Activated CD8-positive, alpha-beta memory T cell treated with anti-CD3 and anti-CD28 coated beads, Interleukin-2, amount 50 U/mL, for 1 hour (primary cell): ENCODE measurements at regions not wholly inside any gene's neighbourhood (a gene's known extent, or its start where the extent isn't known, plus 50 kb on each side); places are given as distances from the start of the nearest gene placed in this dataset.

ENCODE experiments used
- DNase-seq: peaks from one replicate; pipeline ENCODE4 v3.0.0-alpha.2; 2020; ENCODE audit errors: extremely low read depth

DNA sequence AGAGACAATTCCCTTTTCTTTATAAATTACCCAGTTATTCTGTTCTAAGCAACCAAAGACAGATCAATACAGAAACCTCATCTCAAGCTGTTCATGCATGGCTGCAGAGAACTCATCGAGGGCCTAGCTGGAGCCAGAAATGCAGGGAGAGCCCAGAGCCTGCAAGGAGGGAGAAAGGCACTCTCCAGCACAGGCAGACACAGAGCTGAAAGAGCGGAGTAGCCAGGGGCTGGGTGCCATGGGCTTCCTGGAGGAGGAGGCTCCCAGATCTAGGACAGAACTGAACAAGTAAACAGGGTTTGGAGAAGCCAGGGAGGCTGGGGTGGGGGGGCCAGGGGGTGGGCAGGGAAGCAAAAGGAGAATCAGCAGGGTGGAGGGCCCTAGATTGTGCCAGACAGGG is 144.2 kb upstream of the ZNF507 start:
- no peak for DNase-seq

DNA sequence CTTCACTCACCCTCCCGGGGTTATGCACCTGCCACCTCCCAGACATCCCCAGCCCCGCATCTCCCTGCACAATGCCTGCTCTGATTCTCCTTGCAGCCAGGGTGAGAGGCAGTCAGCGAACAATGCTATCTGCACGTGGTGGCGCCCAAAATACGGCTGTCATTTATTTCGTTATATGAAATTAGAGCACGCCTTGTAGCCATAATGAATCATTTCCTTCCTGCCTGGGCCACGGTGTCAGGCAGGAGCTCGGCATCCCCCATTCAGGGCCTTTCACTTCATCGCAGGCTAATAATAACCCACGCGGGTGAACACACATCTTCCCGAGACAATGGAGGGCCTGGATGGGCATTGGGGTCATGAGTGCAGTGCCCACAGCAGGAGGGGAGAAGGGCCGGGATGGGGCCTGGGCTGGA is 143.8 kb upstream of the ZNF507 start:
- DNase-seq = no peak

DNA sequence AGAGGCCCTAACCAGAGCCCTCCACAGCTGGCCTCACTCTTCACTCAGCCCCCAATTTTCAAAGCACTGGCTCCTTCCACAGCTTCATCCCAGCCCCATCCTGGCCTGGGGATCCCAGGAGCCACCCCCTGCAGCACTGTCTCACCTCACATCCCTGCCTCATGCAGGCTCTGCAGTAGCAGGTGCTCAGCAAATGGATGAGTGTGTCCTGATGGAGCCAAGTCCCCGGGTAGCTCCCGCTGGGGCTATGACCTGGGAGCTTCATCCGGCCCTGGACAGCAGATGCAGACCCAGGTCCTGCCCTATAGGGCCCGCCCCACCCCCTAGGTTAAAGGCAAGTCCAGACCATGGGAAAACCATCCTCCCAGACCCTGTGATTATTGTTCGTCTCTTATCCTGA is 143.2 kb upstream of the ZNF507 start:
- DNase-seq = no peak

DNA sequence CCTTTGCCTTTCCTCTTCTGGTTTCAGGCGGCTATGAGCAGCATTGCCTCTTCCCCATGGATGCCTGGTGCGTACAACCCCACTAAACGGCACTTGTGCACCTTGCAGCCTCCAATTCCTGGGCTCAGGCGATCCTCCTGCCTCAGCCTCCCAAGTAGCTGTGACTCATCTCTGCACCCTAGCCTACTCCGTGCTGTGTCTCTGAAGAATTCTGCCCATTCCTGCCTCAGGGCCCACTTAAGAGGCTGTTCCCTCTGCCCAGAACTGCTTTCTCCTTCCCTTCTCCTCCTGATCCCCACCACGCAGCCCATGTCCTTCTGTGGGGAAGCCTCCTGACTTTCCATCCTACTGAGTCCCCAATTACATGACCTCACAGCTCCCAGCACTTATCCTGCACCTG is 142.2 kb upstream of the ZNF507 start:
- no peak for DNase-seq

DNA sequence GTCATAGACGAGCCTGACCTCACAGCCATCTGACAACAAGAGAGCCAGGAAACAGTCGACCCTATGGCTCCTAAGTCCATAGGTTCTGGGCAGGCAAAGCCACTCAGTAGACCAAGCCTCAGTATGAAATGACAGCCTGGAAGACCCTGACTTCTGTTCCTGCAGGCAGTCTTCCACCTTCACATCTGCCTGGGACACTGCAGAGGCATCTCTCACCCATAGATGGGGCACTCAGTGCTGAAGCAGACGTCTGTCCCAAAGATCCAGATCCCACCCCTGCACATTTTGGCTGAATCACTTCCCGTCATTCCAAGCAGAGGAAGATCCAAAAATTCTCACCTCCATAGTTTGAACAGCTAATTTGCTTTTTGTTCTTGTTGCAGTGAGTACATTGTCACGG is 139.3 kb upstream of the ZNF507 start:
- DNase-seq = no peak

DNA sequence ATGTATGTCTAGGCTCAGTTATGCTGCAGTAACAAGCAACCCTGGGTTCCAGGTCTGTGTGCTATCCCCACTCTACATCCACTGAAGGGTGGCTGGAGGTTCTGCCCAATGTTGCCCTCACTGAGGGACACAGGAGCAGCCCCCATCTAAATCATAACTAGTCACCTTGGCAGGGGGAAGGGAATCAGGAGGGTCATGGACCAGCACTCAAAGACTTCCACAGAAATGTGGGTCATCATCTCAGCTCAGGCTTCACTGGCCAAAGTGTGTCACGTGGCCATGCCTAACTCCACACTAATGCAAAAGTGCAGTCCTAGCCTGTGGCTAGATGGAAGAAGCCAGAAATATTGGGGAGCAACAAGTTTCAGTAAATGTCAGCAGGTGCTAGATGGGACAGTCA is 137.3 kb upstream of the ZNF507 start:
- DNase-seq = no peak

DNA sequence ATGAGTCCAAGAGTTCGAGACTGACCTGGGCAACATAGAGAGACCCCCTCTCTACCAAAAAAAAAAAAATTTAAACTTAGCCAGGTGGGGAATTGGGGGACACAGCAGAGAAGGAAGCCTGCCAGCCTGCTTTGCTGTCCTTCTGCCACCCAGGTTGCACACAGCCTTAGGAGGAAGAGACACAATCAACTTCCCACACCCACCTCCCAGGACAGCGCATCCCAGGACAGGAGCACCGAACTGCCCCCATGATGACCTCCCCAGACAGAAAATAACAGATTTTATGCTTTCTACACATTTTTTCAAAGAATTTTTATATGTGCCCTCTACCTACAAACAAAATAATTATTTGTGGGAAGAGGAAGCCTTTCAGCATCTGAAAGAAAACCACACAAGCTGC is 126.0 kb upstream of the ZNF507 start:
- DNase-seq = no peak

DNA sequence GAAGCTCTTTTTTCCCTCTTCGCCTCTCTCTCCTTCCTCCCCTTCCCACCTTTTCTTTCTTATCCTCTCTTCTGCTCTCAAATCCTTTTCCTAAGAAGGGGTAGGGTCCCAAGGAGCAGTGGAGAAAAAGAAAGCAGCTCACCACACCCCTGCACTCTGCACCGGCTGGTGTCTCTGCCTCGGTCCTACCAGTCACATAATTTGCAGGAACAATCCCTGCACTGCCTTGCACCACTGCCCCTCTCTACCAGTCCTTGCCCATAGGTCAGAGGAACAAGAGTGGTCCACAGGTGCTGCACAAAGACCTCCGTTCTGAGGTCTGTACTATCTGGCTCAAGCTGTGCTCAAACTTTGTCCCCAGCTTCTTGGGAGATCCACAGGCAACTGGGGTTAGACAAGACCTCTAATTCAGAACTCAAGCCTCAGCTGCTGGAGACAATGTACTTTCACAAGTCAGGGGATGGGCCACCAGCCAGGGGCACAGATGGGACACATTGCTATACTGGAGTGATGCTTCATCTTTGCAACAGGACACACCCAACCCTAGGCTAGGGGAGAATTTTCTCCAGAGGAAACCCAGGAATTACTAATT is 125.4 kb upstream of the ZNF507 start:
- no peak for DNase-seq

DNA sequence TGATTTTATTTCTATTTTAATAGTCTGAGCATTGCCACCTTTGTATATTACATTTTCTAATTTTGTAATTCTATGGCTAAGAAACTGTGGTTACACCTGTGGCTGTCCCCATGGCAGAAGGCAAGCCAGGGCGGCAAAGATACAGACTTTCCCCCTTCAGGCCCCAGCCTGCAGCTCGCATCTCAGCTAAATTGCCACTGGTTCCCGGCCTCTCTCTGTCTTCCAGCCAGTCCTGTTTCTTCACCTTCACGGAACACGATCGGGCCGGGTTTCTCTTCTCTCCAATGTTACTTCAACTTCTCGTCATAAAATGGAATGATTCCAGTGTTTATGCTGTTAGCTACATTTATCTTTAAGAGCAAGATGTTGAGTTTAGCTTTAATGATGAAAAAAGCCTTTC is 124.5 kb upstream of the ZNF507 start:
- DNase-seq = no peak

DNA sequence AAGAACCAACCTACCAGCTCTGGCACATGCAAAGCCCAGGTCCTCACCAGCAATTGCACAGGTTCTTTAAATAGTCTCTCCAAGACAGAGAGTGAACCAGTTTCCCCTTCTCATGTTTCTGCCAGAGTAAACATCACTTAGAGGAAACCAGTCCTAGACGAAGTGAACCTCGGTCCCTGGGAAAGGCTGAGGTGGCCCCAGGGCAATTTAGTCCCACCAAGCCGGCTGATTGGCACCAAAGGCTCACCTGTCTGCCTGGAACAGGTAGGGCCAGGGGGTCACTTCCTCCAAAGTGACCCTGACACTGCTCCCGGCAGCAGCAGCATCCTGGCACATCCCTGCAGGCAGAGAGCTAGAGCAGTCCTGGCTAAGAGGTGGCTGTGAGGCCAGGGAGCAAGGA is 122.9 kb upstream of the ZNF507 start:
- DNase-seq = no peak

DNA sequence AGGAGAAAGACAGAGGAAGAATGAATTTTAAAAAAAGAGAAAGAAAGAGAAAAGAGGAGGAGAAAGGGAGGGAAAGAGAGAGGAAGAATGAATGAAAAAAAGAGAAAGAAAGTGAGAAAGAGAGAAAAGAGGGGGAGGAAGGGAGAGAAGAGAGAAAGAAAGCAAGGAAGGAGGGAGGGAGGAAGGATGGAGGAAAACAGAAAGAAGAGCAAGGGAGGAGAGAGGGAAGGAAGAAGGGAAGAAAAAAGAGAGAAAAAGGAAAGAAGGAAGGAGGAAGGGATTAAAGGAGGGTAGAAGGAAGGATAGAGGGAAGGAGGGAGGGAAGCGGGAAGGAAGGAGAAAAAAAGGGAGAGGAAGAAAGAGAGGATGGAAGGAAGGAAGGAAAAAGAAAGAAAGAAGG is 122.3 kb upstream of the ZNF507 start:
- DNase-seq = no peak

DNA sequence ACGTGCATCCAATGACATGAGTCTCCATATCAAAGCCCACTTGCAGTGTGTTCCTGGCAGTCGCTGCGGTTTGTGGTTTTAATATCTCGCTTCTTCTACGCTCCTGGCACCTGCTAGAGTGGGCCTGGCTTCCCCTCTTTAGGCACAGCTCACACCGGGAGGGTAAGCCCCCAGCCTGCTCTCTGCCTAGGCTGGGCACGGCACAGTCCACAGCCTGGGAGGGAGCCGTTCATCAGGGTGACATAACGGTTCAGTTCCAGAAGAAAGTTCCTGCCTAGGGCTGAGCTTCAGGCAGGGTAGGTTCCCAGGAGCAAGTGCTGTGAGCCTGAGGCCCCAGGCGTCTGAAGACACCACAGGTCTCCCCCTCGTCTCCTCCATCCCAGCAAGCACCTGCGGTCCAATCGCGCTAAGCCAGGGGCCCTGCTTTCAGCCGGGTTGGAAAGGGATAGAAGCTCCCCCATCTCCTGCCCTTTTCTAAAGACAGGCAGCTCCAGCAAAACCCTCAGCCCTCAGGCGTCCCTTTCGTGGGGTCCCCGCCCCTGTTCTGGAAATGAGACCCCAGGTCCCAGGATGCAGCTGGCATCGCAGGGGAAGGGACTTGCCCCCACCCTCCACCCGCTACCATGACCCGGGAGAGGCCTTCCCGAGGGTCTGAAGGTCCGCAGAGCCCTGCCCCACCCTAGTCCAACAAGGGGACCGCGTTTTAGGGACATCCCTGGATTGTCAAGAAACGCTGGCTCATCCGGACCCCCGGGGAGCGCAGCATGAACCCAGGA is 121.6 kb upstream of the ZNF507 start:
- no peak for DNase-seq

DNA sequence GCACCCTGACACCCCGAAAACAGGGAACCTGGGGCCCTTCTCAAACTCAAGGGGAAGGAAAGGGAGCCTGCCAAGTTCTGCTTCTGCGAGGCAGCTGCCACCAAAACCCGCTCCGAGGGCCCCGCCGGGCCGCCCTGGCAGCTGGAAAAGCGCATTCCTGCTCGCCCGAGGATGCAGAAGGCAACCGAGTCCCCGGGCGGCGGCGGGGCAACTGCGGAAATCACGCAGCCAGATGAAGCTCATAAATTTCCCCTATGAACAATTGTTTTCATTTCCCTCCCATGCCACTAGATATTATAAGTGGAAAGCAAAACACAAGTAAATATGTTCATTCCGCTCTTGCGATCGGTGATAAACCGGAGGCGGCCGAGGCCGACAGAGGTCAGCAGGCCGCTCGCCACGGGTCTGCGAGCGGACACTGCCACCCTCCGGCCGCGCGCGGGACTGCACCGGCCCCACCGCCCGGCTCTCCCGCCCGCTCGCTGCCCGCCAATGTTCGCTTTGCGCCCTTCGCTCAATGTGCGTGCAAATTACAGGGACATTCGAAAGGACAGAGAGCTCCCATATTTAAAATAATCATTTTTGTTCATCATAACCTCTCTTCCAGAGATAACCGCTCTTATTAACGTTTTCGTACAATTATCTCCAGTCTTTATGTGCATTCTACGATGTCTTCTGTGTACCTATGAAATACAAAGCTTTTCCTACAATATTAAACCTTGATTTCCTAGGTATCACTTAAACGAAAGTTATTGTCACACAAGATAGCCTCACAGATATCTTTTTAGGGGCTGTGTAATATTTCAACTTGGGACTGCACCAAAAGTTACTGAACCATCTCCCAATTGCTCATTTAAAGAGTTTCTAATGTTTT is 120.8 kb upstream of the ZNF507 start:
- peak; percentile 5 for DNase-seq

DNA sequence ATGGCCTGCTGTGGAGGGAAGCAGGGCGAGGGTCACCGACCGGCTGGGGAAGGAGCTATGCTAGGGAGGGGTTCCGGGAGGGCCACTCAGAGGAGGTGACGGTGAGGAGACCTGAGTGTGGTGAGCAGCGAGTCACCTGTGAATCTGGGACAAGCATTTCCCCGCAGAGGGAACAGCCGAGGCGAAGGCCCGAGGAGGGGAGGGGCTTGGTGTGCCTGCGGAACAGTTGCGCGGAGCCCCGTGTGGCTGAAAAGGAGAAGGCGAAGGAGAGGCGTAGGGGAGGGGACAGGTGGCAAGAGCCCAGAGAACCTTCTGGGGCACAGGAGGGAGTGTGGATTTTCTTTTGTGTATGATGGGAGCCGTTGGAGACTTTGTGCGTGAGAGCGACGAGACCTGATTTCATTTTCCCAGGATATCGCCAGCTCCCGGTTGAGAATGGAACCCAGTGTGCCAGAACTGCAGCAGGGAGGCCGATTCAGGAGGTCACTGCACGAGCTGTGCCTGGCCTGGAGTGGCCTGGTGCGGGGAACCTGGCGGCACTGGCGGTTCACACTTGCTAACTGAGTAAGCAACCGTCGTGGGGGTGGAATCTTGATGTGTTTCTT is 117.7 kb upstream of the ZNF507 start:
- no peak for DNase-seq

DNA sequence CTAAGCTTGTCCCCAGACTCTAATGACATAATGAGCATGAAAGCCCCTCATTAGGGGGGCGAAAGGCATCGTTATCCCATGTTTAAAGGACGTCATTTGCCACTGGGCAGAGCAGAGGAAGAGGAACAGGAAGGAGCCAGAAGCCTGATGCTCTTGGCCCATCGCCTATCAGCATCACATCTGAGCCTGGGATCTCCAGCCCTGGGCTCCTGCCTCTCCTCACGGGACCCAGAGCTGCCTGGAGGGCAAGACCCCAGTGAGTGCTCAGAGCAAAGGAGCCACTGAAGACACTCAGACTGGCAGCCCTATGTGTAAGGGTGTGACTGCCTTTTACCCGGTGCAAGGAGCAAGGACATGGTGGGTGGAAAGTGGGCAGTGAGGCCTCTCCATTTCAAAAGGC is 115.0 kb upstream of the ZNF507 start:
- DNase-seq = no peak

DNA sequence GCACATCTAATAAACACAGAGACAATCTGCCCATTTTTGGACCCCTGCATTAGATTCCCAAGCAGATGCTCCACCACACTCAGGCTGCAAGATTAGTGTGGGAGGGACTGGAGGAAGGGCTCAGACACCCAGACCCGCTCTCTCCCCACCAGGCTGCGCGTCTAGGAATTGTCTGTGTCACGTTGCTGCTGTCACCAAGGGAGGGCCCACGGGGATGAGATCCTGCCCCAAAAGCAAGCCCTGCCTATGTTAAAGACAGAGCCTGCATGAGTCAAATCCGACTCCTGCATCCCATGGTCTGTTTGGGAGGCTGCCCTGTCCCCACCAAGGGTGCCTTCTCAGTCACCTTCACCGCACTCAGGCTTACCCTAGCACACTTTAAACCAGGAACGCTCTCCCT is 114.4 kb upstream of the ZNF507 start:
- DNase-seq = no peak

DNA sequence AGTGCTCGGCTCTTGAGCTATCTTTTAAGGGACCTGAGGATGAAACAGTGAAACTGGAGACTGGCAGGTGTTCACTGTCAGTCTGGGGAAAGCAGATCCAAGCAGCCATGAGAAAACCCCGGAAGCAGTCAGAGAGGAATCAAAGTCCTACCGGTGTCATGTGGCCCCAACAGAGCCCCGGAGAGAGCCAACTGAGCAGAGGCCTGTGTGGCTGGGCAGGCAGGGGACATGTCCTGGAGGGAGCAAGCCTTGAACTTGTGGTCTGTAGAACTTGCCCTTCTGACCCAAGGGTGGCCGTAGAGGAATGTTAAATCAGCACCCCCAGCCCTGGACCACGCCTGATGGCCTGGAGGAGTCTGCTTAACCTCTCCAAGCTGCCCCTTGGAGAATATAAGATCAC is 113.7 kb upstream of the ZNF507 start:
- DNase-seq = no peak

DNA sequence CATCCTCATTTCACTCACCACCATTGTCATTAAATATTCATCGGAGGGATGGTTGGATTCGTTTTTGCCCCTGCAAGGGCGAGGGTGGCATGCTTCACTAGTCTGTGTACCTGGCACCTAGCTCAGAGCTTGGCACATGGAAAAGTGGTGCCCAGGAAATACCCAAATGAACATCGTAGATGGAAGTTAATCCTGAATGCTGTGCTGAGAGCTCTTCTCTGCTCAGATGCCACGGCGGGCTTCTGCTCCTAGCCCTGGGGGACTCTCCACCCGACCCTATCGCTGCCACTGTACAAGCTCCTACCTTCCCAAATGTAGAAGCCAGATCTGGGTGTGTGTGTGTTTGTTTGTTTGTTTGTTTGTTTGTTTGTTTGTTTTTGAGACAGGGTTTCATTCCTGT is 113.0 kb upstream of the ZNF507 start:
- no peak for DNase-seq

DNA sequence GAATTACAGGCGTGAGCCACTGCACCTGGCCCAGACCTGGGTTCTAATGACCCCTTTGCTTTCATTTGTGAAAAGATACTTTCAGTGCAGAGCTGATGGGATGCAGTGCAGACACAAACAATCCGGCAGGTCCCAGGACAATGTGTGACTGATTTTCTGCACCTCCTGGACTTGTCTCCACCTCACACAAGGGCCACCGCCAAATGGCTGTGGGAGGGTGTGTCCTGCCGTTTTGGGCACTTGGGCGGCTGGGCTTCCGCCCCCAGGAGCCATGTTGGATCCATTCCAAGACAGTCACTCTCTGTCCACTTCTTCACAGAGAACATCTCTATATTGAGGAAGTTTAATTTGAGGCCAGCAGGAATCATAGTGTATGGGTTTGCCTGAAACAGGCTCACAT is 112.3 kb upstream of the ZNF507 start:
- no peak for DNase-seq

DNA sequence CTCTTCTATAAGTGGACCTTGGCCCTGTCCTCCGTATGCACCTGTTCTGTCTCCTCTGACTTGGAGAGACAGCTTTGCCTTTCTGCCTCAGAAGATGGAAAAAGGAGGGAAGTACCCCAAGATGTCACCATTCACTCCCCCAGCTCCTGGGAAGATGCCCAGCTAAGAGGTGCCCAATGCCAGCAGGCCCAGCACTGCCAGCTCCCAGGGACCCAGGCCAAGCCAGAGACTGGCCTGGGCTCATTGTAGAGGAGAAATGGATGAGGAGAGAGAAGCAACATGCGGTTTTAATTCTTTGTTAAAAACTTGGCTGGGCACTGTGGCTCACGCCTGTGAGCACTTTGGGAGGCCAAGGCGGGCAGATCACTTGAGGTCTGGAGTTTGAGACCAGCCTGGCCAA is 111.5 kb upstream of the ZNF507 start:
- DNase-seq = no peak

DNA sequence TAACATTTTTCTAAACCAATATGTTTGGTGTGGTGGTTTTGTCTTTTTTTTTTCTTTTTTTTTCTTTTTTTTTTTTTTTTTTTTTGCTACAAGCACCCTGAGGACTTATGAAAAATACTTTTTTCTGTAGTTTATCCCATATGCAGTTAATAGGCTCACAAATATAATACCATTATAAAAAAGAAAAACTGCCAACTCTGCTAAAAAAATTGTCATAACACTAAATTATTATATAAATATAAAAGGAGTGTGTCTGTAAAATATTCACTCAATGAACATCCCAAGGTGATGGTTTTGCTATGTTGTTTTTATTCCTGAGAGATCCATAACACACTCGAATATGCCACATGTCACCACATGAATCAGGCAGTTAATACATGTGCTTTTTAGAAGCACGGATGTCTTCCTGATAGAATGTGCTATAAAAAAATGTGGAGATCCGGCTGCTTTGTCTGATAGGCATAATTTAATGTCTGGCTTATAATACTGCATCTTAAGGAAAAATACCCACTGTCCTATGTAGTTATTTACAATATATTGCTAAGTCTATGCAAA is 110.7 kb upstream of the ZNF507 start:
- DNase-seq = no peak

DNA sequence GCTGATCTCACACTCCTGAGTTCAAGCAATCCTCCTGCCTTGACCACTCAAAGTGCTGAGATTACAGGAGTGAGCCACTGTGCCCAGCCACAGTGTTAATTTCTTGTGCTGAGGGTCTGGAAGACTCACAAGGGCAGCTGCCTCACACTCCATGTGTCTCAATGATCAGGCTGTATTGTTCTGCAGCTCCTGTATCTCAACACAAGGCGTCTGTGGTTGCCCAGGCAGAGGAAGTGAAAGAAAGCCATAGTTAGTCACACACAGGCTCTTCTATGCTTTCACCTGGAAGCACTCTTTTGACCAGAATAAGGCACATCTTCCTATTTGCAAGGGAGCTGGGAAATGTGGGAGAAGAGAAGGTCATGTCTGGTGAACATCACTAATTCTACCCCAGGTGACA is 107.3 kb upstream of the ZNF507 start:
- DNase-seq = no peak
